Adipocyte (in vitro differentiated cells): ENCODE measurements at regions not wholly inside any gene's neighbourhood (a gene's known extent, or its start where the extent isn't known, plus 50 kb on each side); places are given as distances from the start of the nearest gene placed in this dataset.

Experiments used
- DNase-seq: peaks from one replicate; pipeline ENCODE4 v3.0.0-alpha.2; 2015; ENCODE audit warnings: low read depth
- H3K27me3 ChIP-seq: replicated peaks from 2 replicates; pipeline ENCODE4 v1.7.0; 2013; ENCODE audit warnings: mild to moderate bottlenecking, low read length, moderate library complexity; ENCODE audit not compliant: control insufficient read depth, insufficient read depth
- H3K36me3 ChIP-seq: 2 replicates; pipeline ENCODE4 v1.7.0; 2013; ENCODE audit warnings: low read length, mild to moderate bottlenecking, moderate library complexity; ENCODE audit not compliant: control insufficient read depth, insufficient read depth, severe bottlenecking
- H3K4me1 ChIP-seq: 2 replicates; pipeline ENCODE4 v1.7.0; 2013; ENCODE audit warnings: mild to moderate bottlenecking, low read length, moderate library complexity; ENCODE audit not compliant: control insufficient read depth, insufficient read depth
- H3K4me3 ChIP-seq: 2 replicates; pipeline ENCODE4 v1.7.0; 2013; ENCODE audit warnings: mild to moderate bottlenecking, low read length, moderate library complexity
- H3K9ac ChIP-seq: 2 replicates; pipeline ENCODE4 v1.7.0; 2013; ENCODE audit warnings: mild to moderate bottlenecking, low read length, moderate library complexity
- H3K9me3 ChIP-seq: 2 replicates; pipeline ENCODE4 v1.7.0; 2013; ENCODE audit warnings: mild to moderate bottlenecking, low read length, moderate library complexity; ENCODE audit not compliant: control insufficient read depth

DNA sequence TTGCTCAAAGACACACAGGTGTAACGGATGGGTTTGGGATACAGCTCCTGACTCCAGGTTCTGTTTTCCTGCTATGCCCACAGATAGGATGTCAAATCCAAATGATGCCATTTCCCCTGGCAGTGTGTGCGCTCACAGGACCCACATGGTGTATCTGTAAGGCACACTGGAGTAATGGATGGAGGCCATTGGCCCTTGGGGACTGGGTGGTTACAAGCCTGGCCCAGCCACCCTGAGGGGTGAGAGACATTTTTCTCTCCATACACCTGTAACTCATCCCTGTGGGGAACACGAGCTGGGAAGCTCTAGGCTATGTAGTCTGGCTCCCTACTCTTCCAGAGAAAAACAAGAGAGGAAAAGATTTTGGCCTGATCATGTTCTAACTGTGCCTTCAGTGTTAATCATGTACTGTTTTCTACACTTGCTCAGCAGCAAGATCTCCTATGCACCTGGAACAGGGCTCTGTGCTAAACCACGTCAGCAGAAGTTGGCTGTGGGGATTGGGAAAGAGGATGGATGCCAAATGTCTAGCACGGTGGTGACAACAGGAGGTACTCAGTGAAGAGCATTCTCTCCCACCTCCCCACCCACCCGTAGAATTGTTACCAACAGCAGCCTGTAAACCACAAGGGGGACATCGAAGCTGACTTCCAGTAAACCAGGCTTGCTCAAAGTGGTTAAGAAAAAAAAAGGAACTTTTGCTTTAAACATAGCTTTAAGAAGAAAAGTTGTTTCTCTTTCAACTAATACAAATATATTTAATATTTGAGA lies 237.0 kb downstream of the LACC1 start:
- DNase-seq = peak; percentile 30
- no peaks in the 10 kb centered on the region for H3K9me3 ChIP-seq
- H3K9ac ChIP-seq = no peak overlapping the region
- no peak overlapping the region for H3K4me3 ChIP-seq
- no peaks in the 10 kb centered on the region for H3K4me1 ChIP-seq
- no peaks in the 10 kb centered on the region for H3K27me3 ChIP-seq
- no peaks in the 10 kb centered on the region for H3K36me3 ChIP-seq

DNA sequence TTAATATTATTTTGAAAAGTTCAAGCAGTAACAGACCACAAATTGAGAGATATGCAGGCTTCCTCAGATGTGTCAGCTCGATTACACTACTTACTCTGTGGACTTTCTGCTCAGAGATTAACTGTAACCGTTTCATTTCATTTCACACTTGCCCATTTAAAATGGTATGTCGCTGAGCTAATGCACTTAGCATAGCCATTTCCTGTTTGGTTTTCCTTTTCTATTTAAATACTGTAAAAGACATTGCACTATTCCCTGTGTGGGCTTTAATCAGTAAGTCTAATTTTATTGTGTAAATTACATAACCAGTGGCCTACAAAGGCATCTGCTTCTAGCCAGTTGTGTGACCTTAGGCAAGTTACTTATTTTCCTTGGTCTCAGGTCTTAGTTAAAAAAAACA lies 237.6 kb downstream of the LACC1 start:
- peak; percentile 43 for DNase-seq
- no peak overlapping the region for H3K9ac ChIP-seq
- no peak overlapping the region for H3K4me3 ChIP-seq
- no peaks in the 10 kb centered on the region for H3K27me3 ChIP-seq
- H3K36me3 ChIP-seq = no peaks in the 10 kb centered on the region
- H3K9me3 ChIP-seq = no peaks in the 10 kb centered on the region
- no peaks in the 10 kb centered on the region for H3K4me1 ChIP-seq

DNA sequence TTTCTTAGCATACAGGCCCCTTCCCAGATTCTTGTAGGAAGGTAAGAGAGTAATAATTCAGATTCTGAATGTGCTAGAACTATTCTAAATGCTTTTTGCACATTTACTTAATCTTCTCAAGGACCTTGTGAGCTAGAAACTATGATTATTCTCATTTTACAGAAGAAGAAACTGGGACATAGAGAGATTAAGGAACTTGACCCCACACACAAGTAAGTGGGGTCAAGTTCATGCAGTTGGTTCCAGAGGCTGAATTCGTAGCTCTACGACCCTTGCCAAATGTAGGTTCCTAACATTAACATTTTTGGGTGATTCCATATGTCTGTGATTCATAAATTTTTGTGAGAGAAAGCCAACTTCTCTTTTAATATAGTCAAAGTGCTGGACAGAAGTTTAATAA lies 238.1 kb downstream of the LACC1 start:
- no peaks in the 10 kb centered on the region for H3K27me3 ChIP-seq
- H3K4me1 ChIP-seq = no peaks in the 10 kb centered on the region
- DNase-seq = no peak
- no peaks in the 10 kb centered on the region for H3K9me3 ChIP-seq
- H3K36me3 ChIP-seq = no peaks in the 10 kb centered on the region
- H3K9ac ChIP-seq = no peak overlapping the region
- no peak overlapping the region for H3K4me3 ChIP-seq

DNA sequence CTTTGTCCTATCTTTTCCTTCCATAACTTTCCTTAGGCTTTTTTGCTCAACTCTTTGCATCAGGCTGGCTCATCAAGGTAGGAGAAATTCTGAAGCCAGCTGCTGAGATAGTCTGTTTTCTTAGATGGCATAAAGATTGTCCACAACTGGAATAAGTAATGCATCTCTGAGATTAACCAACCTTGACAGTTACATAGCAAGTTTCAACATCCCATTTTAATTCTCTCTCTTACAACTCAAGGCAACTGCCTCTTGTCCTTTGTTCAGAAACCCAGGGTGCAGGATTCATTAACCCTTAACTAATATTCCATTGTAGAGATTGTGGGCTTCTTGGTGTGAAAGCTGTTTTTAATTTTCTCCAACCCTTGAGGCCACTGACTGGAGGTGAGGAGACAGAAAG lies 239.2 kb downstream of the LACC1 start:
- Histone ChIP-seq H3K9ac (no peak overlapping the region), H3K27me3 (no peaks in the 10 kb centered on the region), H3K4me3 (no peak overlapping the region), H3K9me3 (no peaks in the 10 kb centered on the region), H3K4me1 (no peaks in the 10 kb centered on the region), H3K36me3 (no peaks in the 10 kb centered on the region)
- DNase-seq = no peak

DNA sequence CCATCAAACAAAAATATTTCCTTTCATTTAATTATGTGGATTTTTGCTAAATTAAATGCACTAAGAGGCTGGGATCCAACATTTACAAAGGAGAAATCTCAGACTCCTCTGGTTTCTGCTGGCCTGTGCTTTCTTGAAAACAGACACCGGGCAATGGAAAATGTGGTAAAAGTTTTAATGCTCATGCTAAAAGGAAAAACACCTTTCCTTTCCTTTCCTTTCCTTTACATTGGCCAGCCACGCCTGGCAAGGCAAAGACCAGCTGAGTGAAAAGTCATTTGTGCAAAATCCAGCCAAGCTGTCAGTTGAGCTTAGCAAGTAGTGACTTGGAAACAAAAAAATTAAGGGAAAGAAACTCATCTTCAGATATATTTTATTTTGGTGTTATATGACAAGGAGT lies 240.3 kb downstream of the LACC1 start:
- Histone ChIP-seq H3K27me3 (no peaks in the 10 kb centered on the region), H3K4me1 (no peaks in the 10 kb centered on the region), H3K9me3 (no peaks in the 10 kb centered on the region), H3K9ac (no peak overlapping the region), H3K4me3 (no peak overlapping the region), H3K36me3 (no peaks in the 10 kb centered on the region)
- DNase-seq = no peak

DNA sequence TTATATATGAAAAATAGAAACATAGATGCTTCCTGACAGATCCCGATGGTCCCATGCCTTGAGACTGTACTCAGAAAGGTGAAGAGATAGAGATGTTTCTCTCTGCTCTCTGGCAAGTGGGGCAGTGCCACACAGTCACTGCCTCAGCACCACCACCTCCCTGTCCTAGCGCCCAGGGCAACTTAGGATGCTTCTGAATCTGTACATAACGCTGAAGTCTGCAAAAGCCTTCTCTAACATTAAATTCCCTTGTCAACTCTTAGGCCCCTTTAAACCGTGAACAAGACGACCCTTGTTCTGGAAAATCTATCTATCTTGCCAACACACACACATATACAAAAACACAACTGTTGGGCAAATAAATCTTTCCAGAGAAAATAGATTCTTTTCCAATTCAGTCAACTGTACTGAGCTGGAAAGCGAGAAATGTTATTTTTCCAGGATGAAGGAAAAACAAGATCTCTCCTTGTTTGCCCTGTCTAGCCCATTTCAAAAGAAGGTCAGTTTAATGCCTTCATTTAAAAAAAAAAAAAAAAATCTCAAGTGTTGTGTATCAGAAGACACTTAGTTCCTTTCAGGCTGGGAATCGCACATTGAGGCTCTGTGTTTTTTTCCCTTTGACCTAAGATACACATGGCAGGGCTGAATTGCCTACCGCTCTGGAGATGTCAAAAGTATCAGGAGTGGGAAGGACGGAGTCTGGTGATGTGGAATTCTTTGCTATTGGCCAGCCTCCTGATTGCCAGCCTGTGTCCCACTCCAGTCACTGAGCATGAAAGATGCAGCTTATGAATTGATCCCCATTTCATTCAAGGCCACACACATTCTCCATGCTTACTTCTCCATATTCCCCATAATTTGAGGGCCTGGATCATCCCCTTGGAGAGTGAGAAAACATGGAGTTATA lies 241.4 kb downstream of the LACC1 start:
- no peaks in the 10 kb centered on the region for H3K9me3 ChIP-seq
- no peaks in the 10 kb centered on the region for H3K36me3 ChIP-seq
- no peak for DNase-seq
- H3K9ac ChIP-seq = no peak overlapping the region
- no peaks in the 10 kb centered on the region for H3K4me1 ChIP-seq
- no peaks in the 10 kb centered on the region for H3K27me3 ChIP-seq
- no peak overlapping the region for H3K4me3 ChIP-seq

DNA sequence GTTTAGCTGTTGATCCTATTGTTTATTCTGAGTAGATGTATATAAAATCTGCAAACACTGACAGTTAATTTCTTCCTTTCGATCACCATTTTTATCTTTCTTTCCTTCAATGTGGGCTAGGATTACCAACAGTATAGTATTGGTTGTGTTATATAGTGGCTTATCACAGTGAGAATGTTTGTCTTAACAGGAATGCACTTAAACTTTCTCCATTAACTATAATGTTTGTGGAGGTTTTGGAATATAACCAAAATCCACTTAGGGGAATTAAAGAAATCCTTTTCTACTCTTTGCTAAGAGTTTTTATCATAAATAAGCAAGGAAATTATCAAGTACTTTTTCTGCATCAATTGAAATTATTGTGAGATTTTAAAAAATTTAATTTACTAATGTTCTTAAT lies 244.6 kb downstream of the LACC1 start:
- no peak overlapping the region for H3K4me3 ChIP-seq
- H3K27me3 ChIP-seq = no peaks in the 10 kb centered on the region
- peaks cover 4% of the 10 kb centered on the region for H3K4me1 ChIP-seq
- H3K9me3 ChIP-seq = no peaks in the 10 kb centered on the region
- no peak for DNase-seq
- no peaks in the 10 kb centered on the region for H3K36me3 ChIP-seq
- H3K9ac ChIP-seq = no peak overlapping the region

DNA sequence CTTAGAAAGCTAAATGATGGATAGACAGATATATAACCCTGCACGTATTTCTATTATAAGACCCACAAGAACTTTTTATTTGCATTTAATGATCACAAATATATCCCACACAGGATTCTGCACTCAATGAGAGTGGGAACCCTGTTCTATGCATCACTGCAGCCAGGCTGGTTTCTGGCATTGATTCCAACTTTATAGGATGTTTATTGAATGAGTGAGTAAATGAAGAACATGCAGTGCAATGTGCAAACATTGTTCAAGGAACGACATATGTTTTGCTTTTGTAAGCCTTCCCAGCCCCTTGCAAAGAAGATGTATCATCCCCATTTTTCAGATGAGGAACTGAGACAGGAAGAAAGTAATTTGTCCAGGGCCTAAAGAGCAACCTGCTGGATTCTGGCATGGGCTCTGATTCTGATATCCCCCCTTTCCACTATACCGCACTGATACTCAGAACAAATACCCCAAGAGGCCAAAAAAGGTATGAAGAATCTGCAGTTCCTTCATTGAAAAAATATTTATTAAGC lies 246.3 kb downstream of the LACC1 start:
- peak; percentile 47 for DNase-seq
- Histone ChIP-seq H3K36me3 (no peaks in the 10 kb centered on the region), H3K27me3 (no peaks in the 10 kb centered on the region), H3K9me3 (no peaks in the 10 kb centered on the region), H3K9ac (no peak overlapping the region), H3K4me1 (peaks cover 4% of the 10 kb centered on the region), H3K4me3 (no peak overlapping the region)

DNA sequence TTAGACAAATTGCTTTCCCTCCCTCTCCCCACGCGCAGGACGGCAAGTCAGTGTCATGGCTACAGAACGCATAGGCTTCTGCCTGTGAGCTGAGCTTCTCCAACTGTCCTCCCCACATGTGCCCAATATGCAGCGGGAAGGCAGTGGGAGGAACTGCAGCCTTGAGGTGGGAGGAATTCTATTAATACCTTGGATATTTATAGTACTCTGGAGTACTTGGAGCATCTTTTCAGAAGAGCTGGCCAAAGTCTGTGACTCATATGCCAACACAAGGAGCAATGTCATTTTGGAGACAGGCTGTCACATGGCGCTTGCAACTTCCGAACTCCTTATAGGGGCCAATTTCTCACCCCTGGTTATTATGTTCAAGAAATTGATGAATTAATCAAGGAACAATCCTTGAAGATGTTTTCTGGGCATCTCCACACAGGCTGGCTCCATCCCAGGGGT lies 245.0 kb upstream of the SERP2 start:
- DNase-seq = no peak
- no peaks in the 10 kb centered on the region for H3K27me3 ChIP-seq
- peaks cover 10% of the 10 kb centered on the region for H3K4me1 ChIP-seq
- no peak overlapping the region for H3K9ac ChIP-seq
- H3K9me3 ChIP-seq = no peaks in the 10 kb centered on the region
- H3K4me3 ChIP-seq = no peak overlapping the region
- H3K36me3 ChIP-seq = no peaks in the 10 kb centered on the region

DNA sequence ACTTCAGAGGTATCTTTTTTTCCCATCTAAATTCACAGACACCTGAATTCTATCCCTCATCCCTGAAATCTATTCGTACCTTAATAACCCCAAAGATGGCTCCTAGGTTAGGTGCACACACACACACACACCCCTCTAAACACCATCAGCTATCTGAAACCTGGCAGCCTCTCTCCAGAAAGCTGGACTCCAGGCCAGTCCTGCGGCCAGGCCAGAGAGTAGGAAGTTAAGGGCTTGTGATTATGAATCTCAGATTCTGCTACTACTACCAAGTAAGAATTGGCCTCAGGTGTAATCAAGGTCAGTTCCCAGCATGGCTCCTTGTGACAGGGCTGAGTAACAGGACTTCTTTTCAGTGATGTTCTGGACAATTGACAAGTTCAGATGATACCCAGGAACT lies 244.2 kb upstream of the SERP2 start:
- Histone ChIP-seq H3K9ac (no peak overlapping the region), H3K9me3 (no peaks in the 10 kb centered on the region), H3K4me1 (peaks cover 10% of the 10 kb centered on the region), H3K27me3 (no peaks in the 10 kb centered on the region), H3K4me3 (no peak overlapping the region), H3K36me3 (no peaks in the 10 kb centered on the region)
- no peak for DNase-seq

DNA sequence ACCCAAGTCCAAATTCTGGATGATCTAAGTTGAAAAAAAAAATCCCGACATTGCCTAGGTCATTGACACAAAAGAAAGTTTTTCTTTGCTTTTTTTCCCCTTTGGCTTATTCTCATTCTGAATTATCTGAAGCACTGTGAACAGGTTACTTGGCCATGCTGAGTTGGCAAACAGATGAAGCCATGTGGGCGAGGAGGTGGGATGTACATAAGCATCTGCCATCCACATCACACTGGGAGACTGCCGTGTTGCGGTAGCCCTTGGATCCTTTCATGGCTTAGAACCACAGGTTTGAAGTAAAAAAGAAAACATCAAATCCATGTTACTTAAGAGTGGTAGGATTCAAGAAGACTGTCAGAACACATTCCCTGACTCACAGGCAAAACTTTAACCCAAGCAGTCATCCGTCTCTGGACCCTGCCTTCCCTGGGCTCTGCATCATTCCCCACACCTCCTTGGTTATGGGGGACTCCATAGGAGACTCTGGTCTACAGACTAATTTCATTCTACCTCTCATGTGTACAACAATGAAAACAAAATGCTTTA lies 242.5 kb upstream of the SERP2 start:
- H3K4me3 ChIP-seq = no peak overlapping the region
- no peak for DNase-seq
- H3K4me1 ChIP-seq = peaks cover 10% of the 10 kb centered on the region
- H3K36me3 ChIP-seq = no peaks in the 10 kb centered on the region
- no peaks in the 10 kb centered on the region for H3K27me3 ChIP-seq
- no peaks in the 10 kb centered on the region for H3K9me3 ChIP-seq
- no peak overlapping the region for H3K9ac ChIP-seq
